PC-3 (cell line): ENCODE measurements at regions not wholly inside any gene's neighbourhood (a gene's known extent, or its start where the extent isn't known, plus 50 kb on each side); places are given as distances from the start of the nearest gene placed in this dataset.

Experiments used
- ATAC-seq: fragments of 200-7000 bp; cut with Tn5 transposase; 2 replicates; pipeline ENCODE4 v1.9.1; 2020; ENCODE audit warnings: mild to moderate bottlenecking, moderate library complexity
- BruUV-seq: library from RNA; stranded (reverse); fragments of 400-500 nt; replicated peaks from 2 replicates; lab custom pipeline; 2021; lab: Mats Ljungman, UMichigan
- CTCF ChIA-PET: fragments of 300-600 bp; sonication (Branson Sonifier 250); formaldehyde crosslinking; loops from one replicate; lab custom pipeline; 2022; ENCODE audit warnings: antibody characterized with exemption; lab: Charles Lee
- POLR2A ChIA-PET: fragments of 300-600 bp; sonication (Branson Sonifier 250); formaldehyde crosslinking; loops from one replicate; lab custom pipeline; 2022; ENCODE audit warnings: antibody characterized with exemption; ENCODE audit not compliant: unreplicated experiment; lab: Charles Lee
- DNase-seq: peaks from one replicate; pipeline ENCODE4 v3.0.0-alpha.2; 2015
- H2AFZ ChIP-seq: fragments of 300-600 bp; sonication (generic); 2 replicates; pipeline ENCODE4 v1.6.0; 2016; ENCODE audit warnings: antibody characterized with exemption, low read length
- H3F3A ChIP-seq: fragments of 300-600 bp; sonication (generic); one replicate; pipeline ENCODE4 v1.6.0; 2017; ENCODE audit warnings: antibody characterized with exemption, low read length, control low read depth, mild to moderate bottlenecking; ENCODE audit not compliant: unreplicated experiment
- H3K27ac ChIP-seq: fragments of 300-600 bp; sonication (generic); 2 replicates; pipeline ENCODE4 v1.5.1; 2016; ENCODE audit warnings: mild to moderate bottlenecking, low read length
- H3K27me3 ChIP-seq: fragments of 300-600 bp; sonication (generic); 2 replicates; pipeline ENCODE4 v1.6.1; 2016; ENCODE audit warnings: low read length, mixed read lengths
- H3K36me3 ChIP-seq: fragments of 300-600 bp; sonication (generic); 2 replicates; pipeline ENCODE4 v1.6.1; 2016; ENCODE audit warnings: low read depth, mixed run types, low read length, mixed read lengths
- H3K4me1 ChIP-seq: fragments of 300-600 bp; sonication (generic); 2 replicates; pipeline ENCODE4 v1.5.1; 2016; ENCODE audit warnings: low read length; ENCODE audit not compliant: insufficient read depth
- H3K4me2 ChIP-seq: fragments of 300-600 bp; sonication (generic); 2 replicates; pipeline ENCODE4 v1.6.0; 2016; ENCODE audit warnings: low read length
- H3K4me3 ChIP-seq: fragments of 300-600 bp; sonication (generic); 2 replicates; pipeline ENCODE4 v1.5.1; 2016; ENCODE audit warnings: mild to moderate bottlenecking, low read length, mixed read lengths
- H3K79me2 ChIP-seq: fragments of 300-600 bp; sonication (generic); 2 replicates; pipeline ENCODE4 v1.6.1; 2017; ENCODE audit warnings: low read length, mixed read lengths
- H3K9ac ChIP-seq: fragments of 300-600 bp; sonication (generic); 2 replicates; pipeline ENCODE4 v1.6.0; 2016; ENCODE audit warnings: mild to moderate bottlenecking, low read length
- H3K9me2 ChIP-seq: fragments of 300-600 bp; sonication (generic); replicated peaks from 2 replicates; pipeline ENCODE4 v1.6.1; 2016; ENCODE audit warnings: mixed run types, low read length, mixed read lengths
- H3K9me3 ChIP-seq: fragments of 300-600 bp; sonication (generic); 2 replicates; pipeline ENCODE4 v1.6.1; 2016; ENCODE audit warnings: low read length, mixed read lengths
- H4K20me1 ChIP-seq: fragments of 300-600 bp; sonication (generic); 2 replicates; pipeline ENCODE4 v1.6.1; 2016; ENCODE audit warnings: low read length, mixed read lengths
- EZH2 ChIP-seq: fragments of 300-600 bp; sonication (generic); IDR thresholded peaks from one replicate; pipeline ENCODE4 v1.6.1; 2017; ENCODE audit warnings: antibody characterized with exemption, mild to moderate bottlenecking, low read length; ENCODE audit not compliant: unreplicated experiment
- EZH2phosphoT487 ChIP-seq: fragments of 300-600 bp; sonication (generic); IDR thresholded peaks from 2 replicates; pipeline ENCODE4 v1.6.1; 2018; ENCODE audit warnings: mild to moderate bottlenecking, antibody characterized with exemption, low read length, borderline replicate concordance
- intact Hi-C: fragments of 100-400 bp; cut with micrococcal nuclease; formaldehyde crosslinking; loops from 2 replicates; pipeline ENCODE4 v1.9.0; 2023
- TF ChIP-seq, protein P1 (sequence below): fragments of 300-600 bp; sonication (generic); conservative IDR thresholded peaks from 2 replicates; pipeline ENCODE4 v1.5.1; 2017; ENCODE audit warnings: antibody characterized with exemption, low read depth, mild to moderate bottlenecking, low read length

DNA sequence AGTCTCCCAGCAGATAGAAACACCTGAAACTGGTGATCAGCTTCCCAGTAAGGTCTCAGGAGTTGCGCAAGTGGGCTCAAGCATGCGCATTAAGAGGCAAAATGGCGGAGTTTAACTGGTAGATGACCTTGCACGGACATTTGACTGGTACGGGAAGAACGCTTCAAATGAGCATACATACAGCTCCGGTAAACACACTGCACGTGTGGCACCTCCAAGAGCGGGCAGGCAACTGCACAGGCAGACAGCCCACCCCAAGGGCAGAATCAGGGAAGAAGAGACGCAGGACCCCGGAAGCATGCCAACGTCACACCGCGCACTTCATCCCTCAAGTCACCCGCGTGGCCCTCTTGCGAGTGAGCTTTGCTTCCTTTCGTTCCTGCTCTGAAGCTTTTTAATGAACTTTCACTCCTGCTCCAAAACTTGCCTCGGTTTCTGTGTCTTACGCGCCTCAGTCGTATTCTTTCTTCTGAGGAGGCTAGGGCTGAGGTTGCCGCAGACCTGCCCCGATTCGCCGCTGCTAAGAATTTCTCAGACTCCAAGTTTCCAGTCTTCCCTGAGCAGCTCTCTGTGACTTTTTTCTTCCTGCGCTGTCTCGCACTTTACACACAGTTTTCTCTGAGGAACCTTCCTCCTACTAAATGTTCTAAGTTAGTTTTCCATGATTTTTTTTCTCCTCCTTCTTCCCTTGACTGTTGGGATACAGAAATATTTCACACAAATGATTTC, 180.7 kb upstream of the ZFP42 start:
- Histone ChIP-seq H3K4me2 (no peak overlapping the region), H3K9ac (no peak overlapping the region), H3K27ac (no peak overlapping the region), H3K4me3 (no peak overlapping the region), H3K36me3 (no peaks in the 10 kb centered on the region), H3K27me3 (no peaks in the 10 kb centered on the region), H3K4me1 (no peaks in the 10 kb centered on the region), H3K9me2 (no peaks in the 10 kb centered on the region), H3K9me3 (no peaks in the 10 kb centered on the region), H3K79me2 (no peaks in the 10 kb centered on the region), H4K20me1 (no peaks in the 10 kb centered on the region), H2AFZ (no peak overlapping the region), H3F3A (no peaks in the 10 kb centered on the region)
- ATAC-seq: no peak
- BruUV-seq: no TSS peak
- intact Hi-C loops: no loop called here
- POLR2A ChIA-PET: no interaction called here
- DNase-seq: no peak
- CTCF ChIA-PET: no interaction called here
- TF ChIP-seq EZH2phosphoT487 (no peak), EZH2 (no peak)
- TF ChIP-seq, protein P1, sequence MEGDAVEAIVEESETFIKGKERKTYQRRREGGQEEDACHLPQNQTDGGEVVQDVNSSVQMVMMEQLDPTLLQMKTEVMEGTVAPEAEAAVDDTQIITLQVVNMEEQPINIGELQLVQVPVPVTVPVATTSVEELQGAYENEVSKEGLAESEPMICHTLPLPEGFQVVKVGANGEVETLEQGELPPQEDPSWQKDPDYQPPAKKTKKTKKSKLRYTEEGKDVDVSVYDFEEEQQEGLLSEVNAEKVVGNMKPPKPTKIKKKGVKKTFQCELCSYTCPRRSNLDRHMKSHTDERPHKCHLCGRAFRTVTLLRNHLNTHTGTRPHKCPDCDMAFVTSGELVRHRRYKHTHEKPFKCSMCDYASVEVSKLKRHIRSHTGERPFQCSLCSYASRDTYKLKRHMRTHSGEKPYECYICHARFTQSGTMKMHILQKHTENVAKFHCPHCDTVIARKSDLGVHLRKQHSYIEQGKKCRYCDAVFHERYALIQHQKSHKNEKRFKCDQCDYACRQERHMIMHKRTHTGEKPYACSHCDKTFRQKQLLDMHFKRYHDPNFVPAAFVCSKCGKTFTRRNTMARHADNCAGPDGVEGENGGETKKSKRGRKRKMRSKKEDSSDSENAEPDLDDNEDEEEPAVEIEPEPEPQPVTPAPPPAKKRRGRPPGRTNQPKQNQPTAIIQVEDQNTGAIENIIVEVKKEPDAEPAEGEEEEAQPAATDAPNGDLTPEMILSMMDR: no peak

- POLR2A ChIA-PET: no interaction called here
- Histone ChIP-seq H3K9me2 (no peaks in the 10 kb centered on the region), H3K4me1 (no peaks in the 10 kb centered on the region), H3K4me3 (no peak overlapping the region), H3K4me2 (no peak overlapping the region), H4K20me1 (no peaks in the 10 kb centered on the region), H3K27me3 (no peaks in the 10 kb centered on the region), H3K9ac (no peak overlapping the region), H3K36me3 (no peaks in the 10 kb centered on the region), H3K79me2 (no peaks in the 10 kb centered on the region), H3K9me3 (no peaks in the 10 kb centered on the region), H2AFZ (no peak overlapping the region), H3F3A (no peaks in the 10 kb centered on the region), H3K27ac (no peak overlapping the region)
- no peak for TF ChIP-seq EZH2phosphoT487
- no peak for TF ChIP-seq EZH2
- TF ChIP-seq, protein P1: no peak
- no peak for ATAC-seq
- no TSS peak for BruUV-seq
- intact Hi-C loops: no loop called here
- CTCF ChIA-PET: no interaction called here
- DNase-seq: peak; percentile 6
These were observed 168.8 kb upstream of the ZFP42 start for GRCh38 chr4:187826725-187827124.

DNA sequence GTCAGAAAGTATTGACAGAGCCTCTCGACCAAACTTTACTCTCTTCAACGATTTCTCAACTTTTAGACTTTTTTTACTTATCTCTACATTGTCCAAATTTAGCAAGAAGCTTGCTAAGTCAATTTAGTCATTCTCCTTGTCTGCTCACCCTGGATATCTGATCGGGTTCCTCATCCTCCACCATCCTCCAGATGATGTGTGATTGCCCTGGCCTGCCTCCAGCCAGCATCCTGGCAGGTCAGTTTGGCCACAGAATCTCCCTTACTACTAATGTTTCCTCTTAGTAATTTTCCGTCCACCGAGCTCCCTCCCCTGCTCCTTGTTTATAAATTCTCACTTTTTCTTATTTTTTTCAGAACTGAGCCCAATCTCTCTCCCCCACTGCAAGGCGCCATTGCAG, 167.9 kb upstream of the ZFP42 start:
- CTCF ChIA-PET: no interaction called here

More for the DNA sequence above, 167.9 kb upstream of the ZFP42 start:
- intact Hi-C loops: no loop called here
- Histone ChIP-seq H3F3A (no peaks in the 10 kb centered on the region), H3K27me3 (no peaks in the 10 kb centered on the region), H3K27ac (no peak overlapping the region), H3K9me2 (no peaks in the 10 kb centered on the region), H3K79me2 (no peaks in the 10 kb centered on the region), H3K9me3 (no peaks in the 10 kb centered on the region), H4K20me1 (no peaks in the 10 kb centered on the region), H2AFZ (no peak overlapping the region), H3K4me3 (no peak overlapping the region), H3K4me1 (no peaks in the 10 kb centered on the region), H3K9ac (no peak overlapping the region), H3K4me2 (no peak overlapping the region), H3K36me3 (no peaks in the 10 kb centered on the region)
- DNase-seq (no peak), ATAC-seq (no peak)
- no TSS peak for BruUV-seq
- TF ChIP-seq, protein P1: no peak
- TF ChIP-seq EZH2phosphoT487 (no peak), EZH2 (no peak)
- POLR2A ChIA-PET: no interaction called here
